CD4-positive, alpha-beta T cell treated with Interleukin-12 subunit alpha and Interleukin-12 subunit beta, for 1 hour (primary cell): ENCODE measurements at regions not wholly inside any gene's neighbourhood (a gene's known extent, or its start where the extent isn't known, plus 50 kb on each side); places are given as distances from the start of the nearest gene placed in this dataset.
"Not testable (repeated sequence)": the region's sequence is repeated elsewhere in the genome, so short reads cannot be mapped to it uniquely, and the experiment has no call there.

Source experiments
- DNase-seq: peaks from one replicate; pipeline ENCODE4 v3.0.0-alpha.2; 2020

- DNase-seq, result no peak
These were observed 63.5 kb upstream of the ZNF746 start for GRCh38 chr7:149561072-149561471.

DNA sequence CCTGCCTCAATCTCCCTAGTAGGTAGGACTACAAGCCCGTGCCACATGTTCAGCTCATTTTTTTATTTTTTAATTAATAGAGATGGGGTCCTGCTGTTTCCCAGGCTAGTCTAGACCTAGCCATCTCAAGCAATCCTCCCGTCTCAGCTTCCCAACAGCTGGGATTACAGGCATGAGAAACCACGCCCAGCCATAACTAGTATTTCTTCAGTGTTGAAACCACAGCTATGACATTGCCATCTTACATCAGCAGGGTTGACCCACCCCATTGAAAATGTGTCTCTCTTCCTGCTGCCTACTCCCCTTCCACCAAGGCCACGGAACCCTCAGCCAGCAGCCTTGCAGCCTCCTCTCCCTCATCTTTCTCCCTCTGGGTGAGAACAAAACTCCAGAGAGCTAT lies 62.1 kb upstream of the ZNF746 start:
- DNase-seq, result no peak

- DNase-seq, result no peak
These were observed 60.7 kb upstream of the ZNF746 start for GRCh38 chr7:149558149-149558861.

DNA sequence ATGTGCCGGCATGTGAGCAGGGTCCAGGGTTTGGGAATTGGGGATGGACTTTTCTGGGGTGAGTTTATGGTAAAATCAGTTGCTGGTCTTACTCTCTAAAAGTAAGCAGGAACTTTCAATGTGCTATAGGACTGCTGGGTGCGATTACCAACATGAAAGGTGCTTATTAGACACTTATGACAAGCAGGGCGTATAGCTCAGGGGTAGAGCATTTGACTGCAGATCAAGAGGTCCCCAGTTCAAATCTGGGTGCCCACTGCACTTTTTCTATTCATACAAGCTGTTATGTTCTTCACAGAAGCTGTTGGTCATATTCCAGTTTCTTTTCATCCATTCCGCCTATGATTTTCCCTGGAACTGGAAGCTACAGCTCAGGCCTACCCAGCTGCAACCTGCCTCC lies 58.9 kb upstream of the ZNF746 start:
- not testable (repeated sequence) for DNase-seq

- not testable (repeated sequence) for DNase-seq
These were observed 57.2 kb upstream of the ZNF746 start for GRCh38 chr7:149554821-149555220.

DNA sequence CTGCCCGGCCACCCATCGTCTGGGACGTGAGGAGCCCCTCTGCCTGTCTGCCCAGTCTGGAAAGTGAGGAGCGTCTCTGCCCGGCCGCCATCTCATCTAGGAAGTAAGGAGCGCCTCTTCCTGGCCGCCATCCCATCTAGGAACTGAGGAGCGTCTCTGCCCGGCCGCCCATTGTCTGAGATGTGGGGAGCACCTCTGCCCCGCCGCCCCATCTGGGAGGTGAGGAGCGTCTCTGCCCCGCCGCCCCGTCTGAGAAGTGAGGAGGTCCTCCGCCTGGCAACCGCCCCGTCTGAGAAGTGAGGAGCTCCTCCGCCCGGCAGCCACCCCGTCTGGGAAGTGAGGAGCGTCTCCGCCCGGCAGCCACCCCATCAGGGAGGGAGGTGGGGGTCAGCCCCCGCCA lies 56.4 kb upstream of the ZNF746 start:
- not testable (repeated sequence) for DNase-seq

DNA sequence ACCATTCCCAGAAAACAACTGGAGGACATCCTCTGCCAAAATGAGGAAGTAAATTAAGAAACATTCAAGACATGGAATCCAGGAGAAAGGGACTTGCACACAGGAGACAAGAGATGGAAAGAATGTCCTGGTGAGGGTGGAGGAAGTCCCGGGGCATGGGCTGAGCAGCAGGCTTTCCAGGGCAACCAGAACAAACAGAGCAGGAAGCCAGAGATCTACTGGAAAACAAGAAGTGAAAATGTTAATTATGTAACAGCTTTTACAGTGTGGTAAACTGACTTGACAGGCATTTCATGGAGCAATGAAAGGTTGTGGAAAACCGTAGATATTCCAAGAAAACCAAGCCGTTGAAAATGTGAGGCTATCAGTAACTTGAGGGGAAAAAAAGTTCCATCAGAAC lies 55.2 kb upstream of the ZNF746 start:
- DNase-seq, result no peak
